ENCODE measurements at regions not wholly inside any gene's neighbourhood (a gene's known extent, or its start where the extent isn't known, plus 50 kb on each side); places are given as distances from the start of the nearest gene placed in this dataset.

DNA sequence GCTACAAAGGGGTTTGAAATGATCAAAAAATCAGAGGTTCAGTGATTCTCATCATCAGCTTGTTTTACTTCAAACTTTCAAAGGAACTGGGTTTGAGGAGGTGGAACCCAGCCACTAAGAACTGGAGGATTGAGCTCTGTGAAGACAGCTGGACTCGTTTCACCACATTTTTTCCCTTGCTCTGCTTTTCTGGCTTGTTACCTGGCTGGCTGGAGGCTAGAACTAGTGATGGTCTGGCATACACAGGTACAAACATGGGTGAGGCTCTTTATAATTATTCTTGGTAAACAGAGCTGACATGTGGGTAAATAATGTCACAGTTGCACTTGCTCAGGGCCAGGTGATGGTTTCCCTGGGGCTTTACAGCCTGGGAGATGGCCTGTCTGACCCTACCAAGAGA, 352.5 kb downstream of the FGFR2 start:
- Mint-ChIP-seq H3K4me3 (no peak overlapping the region), H3K4me1 (peaks cover 2% of the 10 kb centered on the region)
- ATAC-seq = no peak

DNA sequence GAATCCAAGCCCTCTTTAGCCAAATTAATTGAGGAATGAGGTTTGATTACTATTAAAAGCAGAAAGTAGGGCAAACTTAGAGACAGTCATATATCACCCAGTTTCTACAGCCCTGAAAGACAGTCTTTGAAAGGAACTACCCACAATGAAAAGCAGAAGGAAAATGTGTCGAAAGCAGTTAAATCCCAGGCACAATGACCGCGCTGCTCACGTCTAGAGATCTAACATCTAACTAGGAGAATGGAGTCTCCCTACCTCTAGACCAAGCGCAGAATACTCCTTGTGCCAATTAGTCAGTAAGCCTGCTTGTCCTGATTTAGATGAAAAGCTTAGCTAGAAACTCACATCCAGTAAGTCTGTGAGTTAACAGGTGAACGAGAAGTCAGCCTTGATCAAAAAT, 350.0 kb downstream of the FGFR2 start:
- Mint-ChIP-seq H3K36me3 (ENCODE audit: low read depth) (no peaks in the 10 kb centered on the region), H3K4me1 (peaks cover 2% of the 10 kb centered on the region), H3K4me3 (no peak overlapping the region), H3K27ac (no peak overlapping the region), H3K27me3 (no peaks in the 10 kb centered on the region)
- no peaks in the 10 kb centered on the region for H3K9me3 ChIP-seq (ENCODE audit: control insufficient read depth, low read length, poor library complexity, severe bottlenecking)
- no peak for ATAC-seq
- DNase-seq = no peak

More for the DNA sequence above, 352.5 kb downstream of the FGFR2 start:
- no peaks in the 10 kb centered on the region for H3K9me3 ChIP-seq (ENCODE audit: control insufficient read depth, low read length, poor library complexity, severe bottlenecking)
- no peaks in the 10 kb centered on the region for H3K27me3 Mint-ChIP-seq
- DNase-seq = no peak
- no peaks in the 10 kb centered on the region for H3K36me3 Mint-ChIP-seq (ENCODE audit: low read depth)
- H3K27ac Mint-ChIP-seq = no peak overlapping the region

DNA sequence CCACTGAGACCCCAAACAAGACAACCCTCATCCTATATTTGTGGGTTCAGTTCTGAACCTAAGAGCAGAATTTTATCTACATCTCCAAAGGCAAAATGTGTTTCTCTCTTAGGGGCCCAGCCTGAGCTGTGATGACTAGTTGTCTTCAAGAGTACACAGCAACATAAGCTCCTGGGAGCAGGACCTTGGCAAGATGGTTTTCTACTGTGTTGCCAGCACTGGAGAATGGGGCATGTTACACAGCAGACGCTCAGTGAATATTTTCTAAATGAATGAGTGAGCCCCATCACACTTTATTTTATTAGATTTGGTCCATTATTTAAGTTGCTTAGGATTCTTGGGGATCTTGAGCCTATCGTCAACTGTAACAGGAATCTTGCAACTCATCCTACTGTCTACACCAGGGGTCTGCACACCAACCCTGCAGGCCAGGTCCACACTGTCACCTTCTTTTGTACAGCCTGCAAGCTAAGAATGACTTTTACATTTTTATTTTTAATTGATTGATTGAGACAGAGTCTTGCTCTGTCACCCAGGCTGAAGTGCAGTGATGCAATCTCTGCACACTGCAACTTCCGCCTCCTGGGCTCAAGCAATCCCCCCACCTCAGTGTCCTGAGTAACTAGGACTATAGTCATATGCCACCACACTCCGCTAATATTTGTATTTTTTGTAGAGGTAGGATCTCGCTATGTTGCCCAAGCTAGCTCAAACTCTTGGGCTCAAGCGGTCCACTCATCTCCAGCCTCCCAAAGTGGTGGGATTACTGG, 347.1 kb downstream of the FGFR2 start:
- no peaks in the 10 kb centered on the region for H3K9me3 ChIP-seq (ENCODE audit: control insufficient read depth, low read length, poor library complexity, severe bottlenecking)
- no peak overlapping the region for H3K4me3 Mint-ChIP-seq
- H3K27me3 Mint-ChIP-seq = no peaks in the 10 kb centered on the region
- ATAC-seq (no peak), DNase-seq (no peak)
- H3K4me1 Mint-ChIP-seq = peaks cover 2% of the 10 kb centered on the region
- no peaks in the 10 kb centered on the region for H3K36me3 Mint-ChIP-seq (ENCODE audit: low read depth)
- no peak overlapping the region for H3K27ac Mint-ChIP-seq

DNA sequence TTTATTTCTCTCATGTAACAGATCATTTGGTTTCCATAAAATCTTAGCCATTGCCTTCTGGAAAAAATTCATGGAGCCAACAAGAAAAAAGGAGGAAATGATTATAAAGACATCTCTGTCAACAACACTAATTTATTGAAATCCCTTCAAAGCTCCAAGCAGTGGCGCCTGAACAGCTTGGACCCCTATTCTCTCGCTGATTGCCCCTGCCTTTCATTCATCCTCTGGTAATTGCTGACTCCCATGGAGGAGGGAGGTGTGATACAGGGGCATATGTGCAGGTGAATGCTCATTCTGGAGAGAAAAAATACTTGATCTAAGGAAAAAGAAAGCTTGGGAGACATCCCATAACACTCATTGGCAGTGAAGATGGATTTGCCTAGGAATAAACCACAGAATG, 345.5 kb downstream of the FGFR2 start:
- ATAC-seq (no peak), DNase-seq (no peak)
- no peaks in the 10 kb centered on the region for H3K36me3 Mint-ChIP-seq (ENCODE audit: low read depth)
- no peaks in the 10 kb centered on the region for H3K4me1 Mint-ChIP-seq
- H3K27ac Mint-ChIP-seq = no peak overlapping the region
- H3K4me3 Mint-ChIP-seq = no peak overlapping the region
- no peaks in the 10 kb centered on the region for H3K9me3 ChIP-seq (ENCODE audit: control insufficient read depth, low read length, poor library complexity, severe bottlenecking)
- H3K27me3 Mint-ChIP-seq = no peaks in the 10 kb centered on the region

DNA sequence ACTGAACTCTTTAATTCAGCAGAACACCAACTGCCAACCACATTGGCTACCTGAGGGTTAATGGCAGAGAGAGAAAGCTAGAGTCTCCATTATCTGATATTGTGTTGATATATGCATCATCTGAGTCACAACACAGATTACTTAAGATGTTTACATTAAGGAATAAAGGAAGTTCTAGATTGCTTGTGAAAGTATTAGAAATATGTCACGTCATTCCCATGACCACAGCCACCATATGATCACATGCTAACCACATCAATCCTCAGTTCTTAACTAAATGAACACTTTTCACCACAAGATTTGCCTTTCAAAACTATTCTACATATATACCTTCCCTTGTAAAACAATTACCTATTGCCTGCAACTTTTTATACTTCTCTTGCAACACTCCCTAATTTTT, 337.9 kb downstream of the FGFR2 start:
- H3K4me1 Mint-ChIP-seq = no peaks in the 10 kb centered on the region
- no peak overlapping the region for H3K27ac Mint-ChIP-seq
- ATAC-seq (no peak), DNase-seq (no peak)
- no peaks in the 10 kb centered on the region for H3K9me3 ChIP-seq (ENCODE audit: control insufficient read depth, low read length, poor library complexity, severe bottlenecking)
- no peaks in the 10 kb centered on the region for H3K27me3 Mint-ChIP-seq
- H3K4me3 Mint-ChIP-seq = no peak overlapping the region
- no peaks in the 10 kb centered on the region for H3K36me3 Mint-ChIP-seq (ENCODE audit: low read depth)

DNA sequence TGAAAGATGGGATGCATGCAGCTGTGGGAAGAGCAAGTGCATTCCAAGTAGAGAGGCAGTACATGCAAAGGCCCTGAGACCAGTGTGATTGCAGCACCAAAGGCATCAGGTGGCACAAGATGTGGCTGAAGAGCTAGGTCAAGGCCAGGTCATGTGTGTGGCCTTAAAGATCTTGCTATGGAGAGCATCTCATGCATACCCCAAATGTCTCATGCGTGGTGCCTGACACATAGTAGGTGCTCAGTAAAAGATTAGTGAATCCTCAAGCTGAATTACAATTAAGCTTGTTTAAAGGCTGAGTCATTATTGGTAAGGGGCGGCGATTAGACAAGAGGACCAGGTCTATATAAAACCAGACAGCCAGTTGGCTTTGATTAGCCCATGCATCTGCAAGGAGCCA, 336.6 kb downstream of the FGFR2 start:
- no peaks in the 10 kb centered on the region for H3K9me3 ChIP-seq (ENCODE audit: control insufficient read depth, low read length, poor library complexity, severe bottlenecking)
- no peak overlapping the region for H3K4me3 Mint-ChIP-seq
- no peaks in the 10 kb centered on the region for H3K27me3 Mint-ChIP-seq
- DNase-seq (no peak), ATAC-seq (no peak)
- no peak overlapping the region for H3K27ac Mint-ChIP-seq
- no peaks in the 10 kb centered on the region for H3K4me1 Mint-ChIP-seq
- no peaks in the 10 kb centered on the region for H3K36me3 Mint-ChIP-seq (ENCODE audit: low read depth)

DNA sequence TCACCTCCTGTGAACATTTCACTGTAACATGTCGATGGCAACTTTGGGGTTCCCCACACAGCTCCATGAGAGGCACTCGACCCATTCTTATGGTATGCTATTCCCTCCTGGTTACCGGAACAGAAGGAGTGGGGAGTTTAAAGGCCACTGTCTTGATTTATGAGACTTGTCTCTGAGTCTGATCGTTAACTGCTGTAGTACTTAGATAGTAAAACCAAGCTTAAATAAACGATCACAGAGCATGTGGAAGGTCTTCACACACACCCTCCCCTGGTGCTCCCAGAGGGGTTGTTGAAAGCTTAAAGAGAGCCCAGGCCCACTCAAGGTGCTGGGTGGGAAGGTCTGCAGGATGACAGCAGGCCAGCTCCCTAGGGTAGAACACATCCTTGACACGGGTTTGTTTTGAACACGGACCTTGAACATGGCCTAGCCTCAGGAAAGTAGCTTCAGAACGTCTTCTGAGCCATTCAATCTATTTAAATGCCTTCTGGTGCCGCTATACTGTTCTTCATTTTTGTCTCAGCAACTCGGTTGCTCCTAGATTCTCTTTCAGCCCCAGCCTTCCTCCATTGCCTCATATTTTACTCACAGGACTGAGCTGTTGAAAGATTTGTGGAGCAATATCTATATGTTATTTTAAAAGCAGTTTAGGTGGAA, 335.3 kb downstream of the FGFR2 start:
- Mint-ChIP-seq H3K4me3 (no peak overlapping the region), H3K36me3 (ENCODE audit: low read depth) (no peaks in the 10 kb centered on the region), H3K4me1 (no peaks in the 10 kb centered on the region), H3K27me3 (no peaks in the 10 kb centered on the region), H3K27ac (no peak overlapping the region)
- no peak for ATAC-seq
- DNase-seq = no peak
- no peaks in the 10 kb centered on the region for H3K9me3 ChIP-seq (ENCODE audit: control insufficient read depth, low read length, poor library complexity, severe bottlenecking)

DNA sequence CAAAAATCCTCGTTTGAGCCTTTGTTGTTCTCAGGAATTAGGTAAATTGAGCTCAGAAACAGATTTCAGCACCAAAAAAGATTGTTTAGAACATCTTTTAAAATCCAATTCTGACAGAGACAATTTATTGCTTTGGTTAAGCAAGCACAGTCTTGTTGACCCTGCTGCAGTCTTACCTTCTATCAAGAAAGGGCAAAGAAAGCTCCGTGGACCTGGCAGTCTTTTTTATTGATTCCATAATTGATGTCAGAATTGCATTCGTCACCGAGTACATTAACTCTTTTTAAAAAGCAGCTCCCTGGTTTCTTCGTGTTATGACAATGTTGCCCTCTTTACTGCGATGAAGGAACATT, 334.8 kb downstream of the FGFR2 start:
- Mint-ChIP-seq H3K27me3 (no peaks in the 10 kb centered on the region), H3K4me1 (no peaks in the 10 kb centered on the region)
- ATAC-seq = no peak

DNA sequence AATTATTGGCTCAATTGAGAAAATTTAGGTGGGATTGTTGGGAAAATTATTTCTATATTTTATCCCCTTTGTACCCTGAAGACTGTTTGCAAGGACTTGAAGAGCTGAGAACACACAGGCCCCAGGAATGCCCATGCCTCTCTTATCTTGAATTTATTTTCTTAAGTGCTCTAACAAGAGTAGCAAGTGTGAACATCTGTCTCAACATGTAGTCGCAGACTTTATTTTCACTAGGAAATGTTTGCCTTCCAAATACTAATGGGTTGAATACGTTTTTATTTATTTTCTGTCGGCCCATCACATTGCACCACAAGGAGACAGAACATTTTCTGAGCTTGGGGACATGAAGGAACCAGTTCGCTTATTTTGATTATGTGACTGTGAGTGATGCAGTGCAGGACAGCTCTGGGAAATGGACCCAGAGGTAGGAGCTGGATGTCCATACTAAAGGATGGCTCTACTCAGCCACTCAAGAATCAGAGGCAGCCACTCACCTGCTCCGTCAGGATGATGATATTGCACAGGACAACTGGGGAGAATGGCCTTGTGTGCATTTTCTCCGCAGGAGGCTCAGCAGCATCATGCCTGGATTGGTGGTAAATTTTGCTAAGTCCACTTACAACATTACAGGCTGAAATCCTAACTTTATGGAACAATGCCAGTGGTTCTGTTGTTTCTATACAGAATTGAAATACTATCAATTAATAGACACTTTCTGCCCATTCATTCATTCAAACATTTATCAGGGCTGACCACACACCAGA, 332.7 kb downstream of the FGFR2 start:
- no peak overlapping the region for H3K4me3 Mint-ChIP-seq

More for the DNA sequence above, 334.8 kb downstream of the FGFR2 start:
- H3K9me3 ChIP-seq (ENCODE audit: control insufficient read depth, low read length, poor library complexity, severe bottlenecking) = no peaks in the 10 kb centered on the region
- Mint-ChIP-seq H3K4me3 (no peak overlapping the region), H3K27ac (no peak overlapping the region), H3K36me3 (ENCODE audit: low read depth) (no peaks in the 10 kb centered on the region)
- no peak for DNase-seq

DNA sequence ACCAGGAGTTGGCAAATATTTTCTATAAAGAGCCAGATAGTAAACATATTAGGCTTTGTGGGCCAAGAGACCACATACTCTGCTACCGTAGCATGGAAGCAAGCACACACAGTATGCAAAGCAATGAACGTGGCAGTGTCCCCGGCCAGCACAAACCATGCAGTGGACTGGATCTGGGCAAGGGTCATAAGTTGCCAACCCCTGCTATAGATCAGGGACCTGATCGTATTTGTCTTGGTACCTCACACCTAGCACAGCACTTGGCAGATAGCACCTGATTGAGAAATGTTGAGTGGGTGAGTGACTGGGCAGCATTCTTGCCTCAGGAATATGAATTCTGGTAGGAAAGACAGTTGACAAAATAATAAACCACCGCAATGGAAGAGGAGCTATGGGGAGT, 331.9 kb downstream of the FGFR2 start:
- ATAC-seq = no peak
- H3K4me3 Mint-ChIP-seq = no peak overlapping the region
- no peaks in the 10 kb centered on the region for H3K9me3 ChIP-seq (ENCODE audit: control insufficient read depth, low read length, poor library complexity, severe bottlenecking)
- H3K27ac Mint-ChIP-seq = no peak overlapping the region
- H3K36me3 Mint-ChIP-seq (ENCODE audit: low read depth) = no peaks in the 10 kb centered on the region
- no peaks in the 10 kb centered on the region for H3K27me3 Mint-ChIP-seq
- no peak for DNase-seq
- H3K4me1 Mint-ChIP-seq = no peaks in the 10 kb centered on the region

More for the DNA sequence above, 332.7 kb downstream of the FGFR2 start:
- DNase-seq (no peak), ATAC-seq (no peak)
- no peaks in the 10 kb centered on the region for H3K9me3 ChIP-seq (ENCODE audit: control insufficient read depth, low read length, poor library complexity, severe bottlenecking)
- H3K4me1 Mint-ChIP-seq = no peaks in the 10 kb centered on the region
- no peaks in the 10 kb centered on the region for H3K36me3 Mint-ChIP-seq (ENCODE audit: low read depth)
- no peaks in the 10 kb centered on the region for H3K27me3 Mint-ChIP-seq
- no peak overlapping the region for H3K27ac Mint-ChIP-seq

DNA sequence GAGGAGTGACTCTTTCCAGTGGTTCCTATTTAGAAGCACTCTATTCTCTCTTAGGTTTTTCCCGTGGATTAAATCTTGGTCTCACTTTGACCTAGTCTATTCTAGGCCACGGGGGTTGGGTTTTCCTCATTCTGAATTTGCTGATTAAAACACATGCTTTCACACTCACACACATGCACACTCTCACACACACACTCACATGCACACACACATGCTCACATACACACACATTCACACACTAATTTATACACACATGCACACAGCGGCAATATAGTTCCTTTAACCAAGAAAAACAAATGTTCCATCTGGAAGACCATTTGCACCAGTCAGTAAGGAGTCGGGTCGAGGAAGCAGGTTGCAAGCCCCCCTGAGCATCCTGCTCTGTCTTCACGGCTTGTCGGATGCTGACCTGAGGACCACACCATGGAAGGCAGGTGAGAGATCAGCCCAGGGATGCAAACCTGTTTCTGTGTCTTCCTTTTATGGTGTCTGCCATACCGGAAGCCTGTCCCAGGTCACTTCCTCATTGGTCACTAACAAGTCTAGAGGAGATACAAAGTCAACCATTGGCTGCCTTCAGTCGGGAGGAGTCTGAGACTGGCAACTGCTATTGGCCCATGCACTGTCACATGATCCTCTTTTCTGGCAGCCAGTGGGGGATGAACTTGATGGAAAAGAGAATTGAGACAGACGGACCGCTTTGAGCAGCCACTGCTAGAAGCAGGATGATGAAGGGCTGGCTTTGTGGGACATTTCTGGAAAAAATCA, 330.8 kb downstream of the FGFR2 start:
- DNase-seq (no peak), ATAC-seq (no peak)
- H3K9me3 ChIP-seq (ENCODE audit: control insufficient read depth, low read length, poor library complexity, severe bottlenecking) = no peaks in the 10 kb centered on the region
- no peaks in the 10 kb centered on the region for H3K36me3 Mint-ChIP-seq (ENCODE audit: low read depth)
- no peaks in the 10 kb centered on the region for H3K27me3 Mint-ChIP-seq
- H3K27ac Mint-ChIP-seq = no peak overlapping the region
- H3K4me3 Mint-ChIP-seq = no peak overlapping the region
- H3K4me1 Mint-ChIP-seq = no peaks in the 10 kb centered on the region

DNA sequence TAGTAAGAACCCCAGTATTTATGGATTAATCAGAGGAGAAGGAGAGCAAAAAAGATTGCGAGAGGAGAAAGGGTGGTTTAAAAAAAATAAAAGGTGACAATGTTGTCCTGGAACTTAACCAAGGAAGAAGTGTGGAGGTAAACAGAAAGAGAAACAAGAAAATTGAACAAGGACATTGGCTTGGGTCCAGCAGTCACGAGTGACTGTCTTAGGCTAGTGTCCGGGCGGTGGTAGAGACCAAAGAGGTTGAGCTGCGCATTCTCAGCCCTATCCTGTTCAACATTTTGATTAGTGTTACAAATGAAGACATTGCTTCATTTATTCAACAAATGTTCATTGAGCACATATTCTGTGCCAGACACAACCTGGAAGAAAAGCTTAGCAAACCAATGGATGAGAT, 329.9 kb downstream of the FGFR2 start:
- DNase-seq (no peak), ATAC-seq (no peak)
- H3K4me3 Mint-ChIP-seq = no peak overlapping the region

DNA sequence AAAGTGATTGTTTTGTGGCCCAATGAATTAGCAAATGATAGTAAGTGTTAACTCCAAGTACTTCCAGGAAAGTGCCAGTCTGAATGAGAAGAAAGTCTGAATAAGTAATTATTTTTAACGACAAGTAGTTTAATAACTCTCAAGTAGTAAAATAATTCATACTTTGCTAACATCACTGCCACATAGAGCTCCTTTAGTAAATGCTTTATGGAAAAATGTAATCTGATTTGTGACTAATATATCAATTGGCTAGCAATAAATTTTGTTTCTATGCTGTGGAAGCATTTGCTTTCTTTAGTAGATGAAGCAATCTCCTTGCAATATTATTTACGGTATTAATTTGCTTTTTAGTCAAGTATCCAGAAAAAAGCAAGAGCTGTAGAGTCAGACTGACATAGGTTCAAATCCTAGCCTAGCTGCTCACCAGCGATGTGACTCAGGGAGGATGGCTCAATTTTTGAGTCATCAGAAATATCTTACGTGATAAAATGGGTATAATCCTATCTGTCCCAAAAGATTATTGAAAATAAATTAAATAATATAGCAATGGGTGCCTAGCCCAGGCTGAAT, 329.3 kb downstream of the FGFR2 start:
- H3K36me3 Mint-ChIP-seq (ENCODE audit: low read depth) = no peaks in the 10 kb centered on the region
- no peak for DNase-seq

More for the DNA sequence above, 329.9 kb downstream of the FGFR2 start:
- Mint-ChIP-seq H3K27ac (no peak overlapping the region), H3K27me3 (no peaks in the 10 kb centered on the region), H3K36me3 (ENCODE audit: low read depth) (no peaks in the 10 kb centered on the region), H3K4me1 (no peaks in the 10 kb centered on the region)
- H3K9me3 ChIP-seq (ENCODE audit: control insufficient read depth, low read length, poor library complexity, severe bottlenecking) = no peaks in the 10 kb centered on the region

More for the DNA sequence above, 329.3 kb downstream of the FGFR2 start:
- no peak for ATAC-seq
- Mint-ChIP-seq H3K4me1 (no peaks in the 10 kb centered on the region), H3K27me3 (no peaks in the 10 kb centered on the region), H3K4me3 (no peak overlapping the region), H3K27ac (no peak overlapping the region)
- no peaks in the 10 kb centered on the region for H3K9me3 ChIP-seq (ENCODE audit: control insufficient read depth, low read length, poor library complexity, severe bottlenecking)

All from T-helper 17 cell (primary cell).